ENCODE measurements at regions not wholly inside any gene's neighbourhood (a gene's known extent, or its start where the extent isn't known, plus 50 kb on each side); places are given as distances from the start of the nearest gene placed in this dataset.

- BruUV-seq (replicated peaks), result no TSS peak
- H3K9me1 ChIP-seq (ENCODE audit: insufficient read depth, low read length), result no peaks in the 10 kb centered on the region
Observed at GRCh38 chr11:96465512-96465911, 75.7 kb downstream of the JRKL start.

More at GRCh38 chr11:96465512-96465911, 75.7 kb downstream of the JRKL start:
- no peaks in the 10 kb centered on the region for H3K27me3 ChIP-seq (ENCODE audit: control insufficient read depth, insufficient read depth, low read length)
- H4K8ac ChIP-seq (ENCODE audit: low read depth in 2 of 2, low read length in 2 of 2), result no peak overlapping the region
- no peak overlapping the region for H3K14ac ChIP-seq (replicated peaks; ENCODE audit: low read depth, low read length)
- no peak overlapping the region for H3K23ac ChIP-seq (ENCODE audit: low read depth, low read length)
- H3K9ac ChIP-seq (ENCODE audit: low read depth, low read length), result no peak overlapping the region
- no peak overlapping the region for H3K4me2 ChIP-seq (ENCODE audit: low read depth, low read length)
- H4K20me1 ChIP-seq (ENCODE audit: insufficient read depth, low read length), result no peaks in the 10 kb centered on the region
- H2BK15ac ChIP-seq (ENCODE audit: low read depth, low read length), result no peak overlapping the region
- TF ChIP-seq CTCF (conservative IDR thresholded peaks at IDR 0.05; ENCODE audit: low read depth, low read length), result no peak
- no peak overlapping the region for H3K27ac ChIP-seq (ENCODE audit: insufficient read depth, low read length)
- H3K9me3 ChIP-seq (ENCODE audit: control insufficient read depth, insufficient read depth, low read length), result no peaks in the 10 kb centered on the region
- H3K4me3 ChIP-seq (ENCODE audit: insufficient read depth, low read depth, low read length), result no peak overlapping the region
- intact Hi-C loops (cut with micrococcal nuclease) (no loop called here), dilution Hi-C loops (cut with HindIII; ENCODE audit: low sequenced_read_pairs, unreplicated experiment) (no loop called here), in situ Hi-C loops (cut with MboI; ENCODE audit: low sequenced_read_pairs) (no loop called here)
- H4K5ac ChIP-seq (ENCODE audit: low read depth, low read length), result no peak overlapping the region
- CTCF ChIA-PET, result interaction anchor here (0.7 to 1.1 kb wide), 2 partner anchors 18 to 1682 kb away, joined by 3 read pairs; no protein-coding TSS in a partner anchor
- H3K18ac ChIP-seq (ENCODE audit: low read depth, low read length), result no peak overlapping the region
- no peaks in the 10 kb centered on the region for H3K4me1 ChIP-seq (ENCODE audit: control insufficient read depth, insufficient read depth, low read length)
- no peak overlapping the region for H4K91ac ChIP-seq (ENCODE audit: insufficient read depth, low read depth, low read length)
- H2BK5ac ChIP-seq (ENCODE audit: low read depth, low read length, poor library complexity, severe bottlenecking), result no peak overlapping the region
- H2AFZ ChIP-seq (replicated peaks; ENCODE audit: low read length, poor library complexity), result no peak overlapping the region
- H2BK20ac ChIP-seq (ENCODE audit: low read depth, low read length), result no peak overlapping the region
- no peaks in the 10 kb centered on the region for H3K79me1 ChIP-seq (ENCODE audit: low read depth in 1 of 2, low read length in 2 of 2)
- ATAC-seq (ENCODE audit: low read depth) (no peak), DNase-seq (no peak)
- POLR2A ChIA-PET (ENCODE audit: unreplicated experiment), result no interaction called here
- no peaks in the 10 kb centered on the region for H3K36me3 ChIP-seq (ENCODE audit: control insufficient read depth, insufficient read depth, low read length)
- no CpG with 5 or more reads among the region's 3 CpGs for WGBS, 2 experiments (ENCODE audit: extremely low coverage in 2 of 2, insufficient read length in 1 of 2)
- H2AK5ac ChIP-seq (ENCODE audit: low read depth, low read length), result no peak overlapping the region
- no peak overlapping the region for H3K56ac ChIP-seq (ENCODE audit: extremely low read depth, insufficient read depth, low read length)
- H3K4ac ChIP-seq (ENCODE audit: low read depth, low read length), result no peak overlapping the region
- H2BK120ac ChIP-seq (ENCODE audit: low read depth, low read length), result no peak overlapping the region
- H2AK9ac ChIP-seq (replicated peaks; ENCODE audit: low read depth, low read length, poor library complexity), result no peak overlapping the region

All from IMR-90 (cell line).